ENCODE measurements at regions not wholly inside any gene's neighbourhood (a gene's known extent, or its start where the extent isn't known, plus 50 kb on each side); places are given as distances from the start of the nearest gene placed in this dataset.

GRCh38 chr1:94650301-94650700 is 108.7 kb upstream of the F3 start:
- TF ChIP-seq POLR2A (IDR thresholded peaks at IDR 0.05): no peak
- TF ChIP-seq, protein P1, sequence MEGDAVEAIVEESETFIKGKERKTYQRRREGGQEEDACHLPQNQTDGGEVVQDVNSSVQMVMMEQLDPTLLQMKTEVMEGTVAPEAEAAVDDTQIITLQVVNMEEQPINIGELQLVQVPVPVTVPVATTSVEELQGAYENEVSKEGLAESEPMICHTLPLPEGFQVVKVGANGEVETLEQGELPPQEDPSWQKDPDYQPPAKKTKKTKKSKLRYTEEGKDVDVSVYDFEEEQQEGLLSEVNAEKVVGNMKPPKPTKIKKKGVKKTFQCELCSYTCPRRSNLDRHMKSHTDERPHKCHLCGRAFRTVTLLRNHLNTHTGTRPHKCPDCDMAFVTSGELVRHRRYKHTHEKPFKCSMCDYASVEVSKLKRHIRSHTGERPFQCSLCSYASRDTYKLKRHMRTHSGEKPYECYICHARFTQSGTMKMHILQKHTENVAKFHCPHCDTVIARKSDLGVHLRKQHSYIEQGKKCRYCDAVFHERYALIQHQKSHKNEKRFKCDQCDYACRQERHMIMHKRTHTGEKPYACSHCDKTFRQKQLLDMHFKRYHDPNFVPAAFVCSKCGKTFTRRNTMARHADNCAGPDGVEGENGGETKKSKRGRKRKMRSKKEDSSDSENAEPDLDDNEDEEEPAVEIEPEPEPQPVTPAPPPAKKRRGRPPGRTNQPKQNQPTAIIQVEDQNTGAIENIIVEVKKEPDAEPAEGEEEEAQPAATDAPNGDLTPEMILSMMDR (IDR thresholded peaks at IDR 0.05): no peak
